GM21528 (cell line): ENCODE measurements at regions not wholly inside any gene's neighbourhood (a gene's known extent, or its start where the extent isn't known, plus 50 kb on each side); places are given as distances from the start of the nearest gene placed in this dataset.
"Not testable (repeated sequence)": the region's sequence is repeated elsewhere in the genome, so short reads cannot be mapped to it uniquely, and the experiment has no call there.

Experiments
- ATAC-seq: cut with Tn5 transposase; IDR thresholded peaks from one replicate; pipeline ENCODE4 v1.9.1; 2021; ENCODE audit warnings: mild to moderate bottlenecking, moderate library complexity; ENCODE audit not compliant: unreplicated experiment, low FRiP score

DNA sequence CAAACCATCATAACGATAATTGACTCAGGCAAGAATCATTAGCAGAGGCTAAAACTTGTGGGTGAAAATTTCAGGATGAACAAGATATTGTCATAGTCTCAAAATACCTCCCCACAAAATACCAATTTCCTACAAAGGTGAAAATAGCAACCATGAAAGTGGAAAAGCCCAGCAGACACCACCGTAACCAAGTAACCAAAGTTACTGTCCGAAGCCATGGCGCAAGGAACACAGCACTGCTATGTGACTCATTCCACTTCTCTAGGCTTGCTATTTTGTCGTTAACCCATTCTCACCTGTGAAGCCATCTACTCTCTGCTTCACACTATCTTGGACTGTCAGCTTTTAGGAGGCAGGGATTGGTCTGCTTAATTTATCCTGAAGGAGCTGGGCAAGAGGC lies 113.8 kb upstream of the CACUL1 start:
- ATAC-seq: no peak

DNA sequence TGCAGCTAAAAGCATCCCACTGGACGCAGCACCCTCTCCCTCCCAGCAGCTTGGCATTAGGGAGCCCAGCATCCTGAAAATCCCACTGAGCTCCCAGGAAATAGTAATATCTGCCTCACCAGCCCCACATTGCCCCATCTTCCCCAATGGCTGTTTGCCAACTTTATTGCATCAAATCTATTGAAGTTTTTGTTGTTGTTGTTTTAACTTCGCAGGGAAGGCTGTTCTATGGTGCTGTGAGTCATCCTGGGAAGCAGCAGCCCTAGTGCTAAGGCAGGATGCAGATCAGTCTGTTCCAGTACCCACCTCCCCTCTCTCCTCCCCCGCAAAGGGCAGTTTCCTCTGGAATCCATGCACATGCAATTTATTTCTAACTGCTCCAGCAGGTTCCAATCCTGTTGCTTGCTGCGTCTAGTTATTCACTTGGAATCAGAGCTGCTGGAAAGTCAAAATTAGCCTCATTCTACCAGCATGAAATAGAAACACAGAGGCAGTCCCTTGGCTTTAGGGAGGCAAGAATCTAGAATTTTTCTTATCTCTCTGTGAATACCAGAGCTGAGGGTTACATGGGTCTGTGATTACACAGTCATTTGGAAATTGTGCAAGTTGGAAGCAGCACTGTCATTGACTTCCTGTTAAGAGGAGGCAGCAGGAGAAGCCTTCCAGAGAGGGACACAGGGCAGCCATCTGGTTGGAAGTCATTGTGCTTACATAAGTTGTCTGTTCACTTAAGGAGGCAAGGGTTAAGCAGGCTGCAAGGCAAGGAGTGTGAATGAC lies 115.9 kb upstream of the CACUL1 start:
- no peak for ATAC-seq

DNA sequence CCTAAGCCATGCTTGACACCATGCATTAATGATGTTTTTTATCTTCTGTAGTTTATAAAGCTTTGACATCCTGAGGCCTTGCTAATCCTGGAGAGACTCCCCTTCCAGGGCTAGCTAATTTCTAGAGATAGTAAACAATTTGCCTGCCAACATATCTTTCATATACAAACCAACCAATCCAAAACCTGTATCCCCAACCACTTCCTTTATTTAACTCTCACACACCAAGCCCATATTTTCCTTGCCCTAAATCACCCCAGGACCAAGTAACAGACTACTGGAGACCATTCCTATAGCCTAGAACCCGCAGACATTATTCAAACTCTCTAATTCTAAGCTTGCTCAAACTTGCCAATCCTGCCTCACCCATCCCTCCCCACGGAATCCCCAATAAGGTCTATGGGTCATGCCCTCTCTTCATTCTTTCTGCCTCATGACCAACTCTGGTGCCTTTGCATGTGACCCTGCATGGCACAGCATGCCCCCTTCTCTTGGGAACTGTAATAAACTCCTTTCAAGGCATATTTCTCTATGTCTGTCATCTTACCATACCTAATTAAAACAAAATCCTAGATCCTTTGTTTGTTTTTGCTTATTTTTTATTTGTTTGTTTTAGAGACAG lies 116.6 kb upstream of the CACUL1 start:
- no peak for ATAC-seq

DNA sequence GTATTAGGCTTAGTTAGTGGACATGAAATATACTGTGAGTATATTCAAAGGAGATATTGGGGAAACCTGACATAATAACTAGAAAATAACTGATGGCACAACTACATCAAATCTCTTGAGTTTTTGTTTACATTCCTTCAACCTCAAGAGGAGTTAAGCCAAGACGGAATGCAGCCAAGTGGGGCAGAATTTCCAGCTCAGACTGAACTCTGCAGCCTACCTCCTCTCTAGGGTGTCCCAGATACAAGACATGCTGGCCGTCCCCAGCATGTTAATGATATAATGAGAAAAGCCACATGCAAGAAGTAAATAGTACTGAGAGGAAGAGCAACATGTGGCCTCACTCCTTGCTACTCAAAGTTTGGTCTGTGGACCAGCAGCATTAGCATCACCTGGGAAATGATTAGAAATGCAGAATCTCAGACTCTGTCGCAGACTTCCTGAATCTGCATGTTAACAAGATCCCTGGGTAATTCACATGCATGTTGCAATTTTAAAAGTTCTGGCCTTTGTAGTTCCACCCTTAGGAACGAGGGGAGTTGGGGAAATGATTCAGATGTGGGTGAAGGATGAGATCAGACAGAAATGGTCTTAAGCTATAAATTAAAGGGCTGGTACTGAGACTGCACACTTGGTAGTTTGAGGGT lies 118.4 kb upstream of the CACUL1 start:
- ATAC-seq: no peak

DNA sequence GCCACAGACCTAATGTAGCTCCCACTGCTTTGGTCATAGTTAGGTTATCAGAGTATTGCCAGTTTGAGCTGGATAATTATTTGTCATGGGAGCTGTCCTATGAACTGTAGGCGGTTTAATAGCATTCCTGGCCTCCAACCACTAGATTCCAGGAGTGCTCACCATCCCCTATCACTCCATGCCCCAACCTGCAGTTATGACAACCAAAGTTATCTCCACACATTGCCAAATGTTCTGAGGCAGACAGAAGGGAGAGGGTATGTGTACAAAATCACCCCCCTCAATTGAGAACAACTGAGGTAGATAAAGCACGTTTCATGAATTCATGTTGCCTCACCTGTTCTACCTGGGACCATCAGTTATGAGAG lies 119.0 kb upstream of the CACUL1 start:
- no peak for ATAC-seq

DNA sequence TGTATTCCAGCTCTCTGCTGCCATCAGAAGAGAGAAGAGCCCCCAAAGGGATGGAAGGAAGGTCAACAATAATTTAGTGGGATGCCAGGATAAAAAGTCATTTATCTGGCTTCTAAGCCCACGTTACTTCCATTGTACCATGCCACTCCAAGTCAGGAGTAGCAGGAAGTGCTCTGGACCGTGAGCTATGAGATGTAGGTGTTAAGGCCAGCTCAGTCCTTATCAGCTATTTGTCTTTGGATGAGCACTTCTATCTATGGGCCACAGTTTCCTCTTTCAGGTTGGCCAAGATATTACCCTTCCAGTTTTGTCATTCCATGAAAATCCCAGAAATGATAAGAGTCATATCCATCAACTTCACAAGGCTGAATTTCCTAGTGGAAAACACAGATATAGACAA lies 119.4 kb upstream of the CACUL1 start:
- no peak for ATAC-seq

DNA sequence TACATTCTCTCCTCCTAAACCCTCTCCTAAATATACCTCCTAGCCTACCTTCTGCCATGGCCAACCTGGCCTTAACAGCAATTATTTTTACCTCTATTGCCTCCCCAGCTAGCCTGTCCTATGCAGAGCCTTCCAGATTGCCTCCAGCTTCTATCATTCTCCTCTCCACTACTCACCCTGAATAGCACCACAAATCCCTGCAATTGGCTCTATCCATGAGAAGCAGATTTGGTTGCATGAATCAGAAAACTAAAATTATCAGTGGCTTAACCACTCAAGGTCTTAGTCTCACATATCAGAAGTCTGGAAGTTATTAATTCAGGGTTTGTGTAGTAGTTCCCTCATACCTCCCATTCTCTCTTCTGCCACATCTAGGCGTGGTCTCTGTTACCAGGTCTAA lies 120.3 kb upstream of the CACUL1 start:
- no peak for ATAC-seq

DNA sequence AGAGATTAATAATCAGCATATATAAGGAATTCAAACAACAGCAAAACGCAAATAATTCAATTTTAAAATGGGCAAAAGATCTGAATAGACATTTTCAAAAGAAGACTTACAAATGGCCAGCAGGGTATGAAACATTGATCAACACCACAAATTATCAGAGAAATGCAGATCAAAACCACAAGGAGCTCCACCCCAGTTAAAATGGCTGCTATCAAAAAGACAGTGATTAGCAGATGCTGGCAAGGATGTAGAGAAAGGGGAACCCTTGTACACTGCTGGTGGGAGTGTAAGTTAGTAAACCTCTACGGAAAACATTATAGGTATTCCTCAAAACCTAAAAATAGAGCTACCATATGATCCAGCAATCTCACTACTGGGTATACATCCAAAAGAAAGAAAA lies 128.0 kb upstream of the CACUL1 start:
- no peak for ATAC-seq

DNA sequence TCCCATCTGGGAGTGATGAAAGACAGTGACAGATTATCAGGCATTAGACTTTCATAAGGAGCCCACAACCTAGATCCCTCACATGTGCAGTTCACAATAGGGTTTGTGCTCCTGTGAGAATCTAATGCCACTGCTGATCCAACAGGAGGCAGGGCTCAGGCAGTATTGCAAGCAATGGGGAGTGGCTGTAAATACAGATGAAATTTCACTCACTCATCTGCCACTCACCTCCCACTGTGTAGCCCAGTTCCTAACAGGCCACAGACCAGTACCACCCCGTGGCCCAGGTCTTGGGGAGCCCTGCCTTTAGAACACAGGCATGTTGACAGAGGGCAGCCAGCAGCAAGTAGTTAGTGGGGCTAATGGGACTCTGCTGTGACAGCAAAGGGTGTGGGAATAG lies 137.3 kb upstream of the NANOS1 start:
- ATAC-seq: no peak

DNA sequence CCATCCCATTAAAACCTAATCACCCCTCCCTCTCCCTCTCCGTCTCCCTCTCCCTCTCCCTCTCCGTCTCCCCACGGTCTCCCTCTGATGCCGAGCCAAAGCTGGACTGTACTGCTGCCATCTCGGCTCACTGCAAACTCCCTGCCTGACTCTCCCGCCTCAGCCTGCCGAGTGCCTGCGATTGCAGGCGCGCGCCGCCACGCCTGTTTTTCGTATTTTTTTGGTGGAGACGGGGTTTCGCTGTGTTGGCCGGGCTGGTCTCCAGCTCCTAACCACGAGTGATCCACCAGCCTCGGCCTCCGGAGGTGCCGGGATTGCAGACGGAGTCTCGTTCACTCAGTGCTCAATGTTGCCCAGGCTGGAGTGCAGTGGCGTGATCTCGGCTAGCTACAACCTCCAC lies 134.6 kb upstream of the NANOS1 start:
- ATAC-seq: not testable (repeated sequence)

DNA sequence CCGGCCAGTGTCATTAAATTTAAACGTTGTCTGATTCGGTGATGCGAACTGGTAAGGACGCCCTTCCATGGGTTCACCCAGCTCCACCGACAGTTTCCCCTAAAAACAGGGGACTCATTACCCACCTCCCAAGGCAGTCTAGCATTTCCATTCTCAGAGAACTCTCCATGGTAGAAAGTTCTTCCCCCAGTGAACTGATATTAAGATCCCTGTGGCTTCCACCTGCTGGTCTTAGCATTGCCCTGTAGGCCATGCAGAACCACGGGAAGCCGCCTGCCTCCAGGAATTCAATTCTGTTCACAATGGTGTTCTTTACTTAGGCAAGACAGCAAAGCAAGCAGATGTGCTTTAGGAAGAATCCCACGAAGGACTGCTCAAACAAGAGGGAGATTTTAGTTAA lies 128.9 kb upstream of the NANOS1 start:
- no peak for ATAC-seq

DNA sequence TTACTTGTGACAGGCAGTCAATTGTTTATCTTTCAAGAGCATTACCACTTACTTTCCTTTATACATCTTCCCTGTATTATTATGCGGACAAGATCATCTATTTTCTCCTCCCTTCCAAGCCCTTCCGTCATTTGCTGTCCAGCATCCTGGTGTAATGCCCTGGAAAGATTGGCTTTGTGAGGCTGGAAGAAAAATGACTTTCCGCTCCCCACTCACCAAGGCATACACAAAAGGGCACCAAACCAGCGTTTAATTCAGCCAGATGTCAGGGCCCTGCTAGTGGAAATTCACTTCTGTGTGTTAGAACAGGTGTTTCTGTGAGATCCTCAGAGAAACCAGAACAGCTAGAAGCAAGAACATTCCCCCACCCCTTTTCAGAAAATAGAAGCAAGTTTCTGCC lies 128.1 kb upstream of the NANOS1 start:
- no peak for ATAC-seq

DNA sequence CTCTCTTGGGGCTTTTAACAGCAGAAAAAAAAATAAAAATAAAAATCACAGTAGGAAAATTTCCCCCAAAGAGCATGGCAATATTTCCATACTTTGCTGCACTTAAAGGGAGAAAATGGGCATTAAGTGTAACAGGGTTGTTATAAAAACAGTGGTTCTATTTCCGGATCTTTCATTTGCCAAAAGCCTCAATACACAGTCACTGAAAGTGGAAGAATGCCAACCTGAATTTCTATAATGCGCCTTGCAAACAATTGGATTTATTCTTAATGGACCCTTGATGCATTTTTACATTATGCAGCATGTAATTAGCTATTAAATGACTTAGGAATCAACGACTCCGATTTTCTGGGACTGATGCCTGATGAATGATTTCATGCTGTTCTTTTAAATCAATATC lies 127.6 kb upstream of the NANOS1 start:
- ATAC-seq: no peak

DNA sequence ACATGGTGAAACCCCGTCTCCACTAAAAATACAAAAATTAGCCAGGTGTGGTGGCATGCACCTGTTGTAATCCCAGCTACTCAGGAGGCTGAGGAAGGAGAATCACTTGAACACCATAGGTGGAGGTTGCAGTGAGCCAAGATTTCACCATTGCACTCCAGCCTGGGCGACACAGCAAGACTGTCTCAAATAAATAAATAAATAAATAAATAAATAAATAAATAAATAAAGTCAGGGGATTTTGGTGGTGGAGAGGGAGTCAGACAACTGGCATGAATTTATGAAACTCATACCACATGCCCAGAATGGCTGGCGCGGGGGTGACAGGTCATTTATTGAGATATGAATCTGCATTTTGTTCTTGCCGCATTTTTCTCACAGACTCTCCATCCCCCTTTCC lies 126.9 kb upstream of the NANOS1 start:
- not testable (repeated sequence) for ATAC-seq

DNA sequence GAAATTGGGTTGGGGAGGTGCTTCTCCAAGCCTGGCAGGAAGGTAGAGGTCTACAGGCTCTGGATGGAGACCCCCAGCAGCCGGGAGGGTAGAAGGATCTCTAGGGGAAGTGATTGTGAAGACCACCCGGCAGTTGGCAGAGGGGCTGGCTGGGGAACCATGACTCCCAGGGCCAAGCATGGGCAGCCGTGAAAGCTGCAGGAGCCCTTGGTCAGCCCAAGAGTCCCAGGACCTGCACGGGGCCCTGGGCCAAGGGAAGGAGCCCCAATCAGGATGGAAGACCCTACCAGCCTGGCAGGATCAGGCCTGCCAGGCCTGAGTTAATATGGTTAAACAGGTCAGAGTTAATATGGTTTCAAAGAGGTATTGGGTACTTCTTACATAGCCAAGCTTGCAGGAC lies 126.3 kb upstream of the NANOS1 start:
- ATAC-seq: no peak

DNA sequence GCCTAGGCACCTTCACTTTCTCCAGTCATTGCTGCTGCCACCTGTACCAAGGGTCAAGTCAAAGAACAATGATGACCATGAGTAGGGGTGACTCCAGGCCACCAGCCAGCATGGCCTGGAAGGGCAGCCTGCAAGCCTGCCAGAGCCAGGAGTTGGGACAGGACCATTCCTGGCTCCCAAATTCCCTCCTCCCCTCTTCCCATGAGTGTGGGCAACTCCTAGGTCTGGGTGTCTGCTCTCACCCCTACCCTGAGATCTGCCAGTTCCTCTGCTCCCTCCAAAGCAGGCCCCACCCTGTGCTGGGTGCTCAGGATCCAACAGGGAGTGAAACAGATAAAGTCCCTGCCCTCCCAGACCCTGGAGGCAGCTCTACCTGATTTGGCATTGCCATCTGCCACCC lies 125.8 kb upstream of the NANOS1 start:
- ATAC-seq: no peak

DNA sequence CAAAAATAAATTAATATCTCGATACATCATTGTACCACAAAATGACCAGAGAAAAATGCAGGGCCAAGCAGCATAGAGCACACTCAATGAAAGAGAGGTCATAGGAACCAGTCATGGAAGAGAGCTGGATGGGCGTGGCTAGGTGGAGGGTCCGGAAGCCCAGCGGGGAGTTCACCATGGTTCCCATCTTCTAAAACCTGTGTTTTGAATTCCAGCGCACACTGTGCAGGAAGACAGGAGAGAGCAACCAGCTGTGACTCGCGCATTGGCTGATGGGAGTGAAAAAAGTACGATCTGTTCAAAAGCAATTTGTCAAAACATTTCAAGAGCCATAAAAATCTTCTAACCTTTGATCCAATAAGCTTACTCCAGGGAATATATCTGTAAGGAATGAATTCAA lies 125.2 kb upstream of the NANOS1 start:
- ATAC-seq: no peak

DNA sequence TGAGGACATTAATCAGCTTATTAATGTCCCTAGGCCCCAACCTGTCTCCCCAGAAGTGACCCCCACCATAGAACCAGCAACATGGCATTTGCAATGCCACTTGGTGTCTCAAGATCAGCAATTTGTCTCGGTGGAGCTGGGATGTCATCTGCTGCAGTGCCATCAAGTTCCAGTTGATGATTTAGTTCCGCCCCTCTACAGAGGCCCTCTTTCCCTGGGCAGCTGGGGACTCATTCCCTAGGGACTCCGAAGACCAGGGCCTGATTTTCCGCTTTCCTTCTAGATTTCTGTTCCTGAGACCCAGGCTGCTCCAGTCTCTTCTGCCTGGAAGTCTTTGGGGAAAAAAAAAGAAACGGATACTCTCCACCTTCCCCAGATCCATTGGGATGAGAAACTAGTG lies 122.5 kb upstream of the NANOS1 start:
- no peak for ATAC-seq

DNA sequence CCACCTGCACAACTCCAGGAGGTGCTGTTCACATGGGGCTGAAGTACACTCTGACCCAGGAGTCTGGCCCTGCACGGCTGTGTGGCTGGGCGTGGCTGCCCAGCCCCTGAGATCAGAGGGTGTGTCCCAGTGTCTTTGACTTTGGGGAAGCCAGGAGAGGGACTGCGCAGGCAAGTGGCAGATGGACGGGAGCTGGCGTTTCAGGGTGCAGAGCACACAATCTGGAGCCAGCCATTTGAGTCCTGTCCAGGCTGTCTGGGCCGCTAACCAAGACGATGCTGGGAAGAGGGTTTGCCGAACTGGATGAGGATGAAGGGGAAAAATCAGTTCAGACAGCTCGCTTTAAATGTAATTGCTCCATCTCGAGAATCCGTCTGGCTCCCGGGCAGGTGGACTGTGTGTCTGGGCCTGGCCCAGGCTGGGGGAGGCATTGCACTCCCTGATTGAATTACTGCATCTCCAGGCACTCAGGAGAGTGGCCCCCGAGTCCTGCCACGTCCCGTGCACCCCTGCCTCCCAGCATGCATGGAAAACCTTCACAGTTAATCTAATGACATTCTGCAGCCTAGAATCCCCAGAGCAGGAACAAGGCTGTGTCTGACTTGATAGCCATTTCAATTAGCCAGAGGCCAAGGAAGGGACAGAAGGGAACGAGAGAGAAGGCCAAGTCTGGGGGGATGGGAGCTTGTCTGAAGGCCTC lies 120.8 kb upstream of the NANOS1 start:
- no peak for ATAC-seq

DNA sequence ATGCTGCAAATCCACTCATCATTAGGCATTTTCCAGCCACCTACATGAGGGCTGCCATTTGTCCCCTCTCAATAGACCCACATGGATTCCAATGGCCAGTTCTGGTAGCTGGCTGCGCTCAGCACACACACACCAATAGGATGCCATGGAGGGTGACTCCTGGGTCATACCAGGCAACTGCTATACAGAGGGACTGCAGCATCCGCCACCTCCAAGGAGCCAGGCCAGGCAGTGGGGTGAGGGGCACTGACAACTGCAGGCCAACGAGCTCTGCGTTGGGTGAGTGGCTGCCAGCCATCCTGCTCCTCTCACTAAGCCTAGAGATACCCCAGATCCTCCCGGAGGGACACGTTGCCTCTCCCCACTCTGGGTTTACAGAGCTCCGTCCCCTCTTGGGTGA lies 118.8 kb upstream of the NANOS1 start:
- no peak for ATAC-seq

DNA sequence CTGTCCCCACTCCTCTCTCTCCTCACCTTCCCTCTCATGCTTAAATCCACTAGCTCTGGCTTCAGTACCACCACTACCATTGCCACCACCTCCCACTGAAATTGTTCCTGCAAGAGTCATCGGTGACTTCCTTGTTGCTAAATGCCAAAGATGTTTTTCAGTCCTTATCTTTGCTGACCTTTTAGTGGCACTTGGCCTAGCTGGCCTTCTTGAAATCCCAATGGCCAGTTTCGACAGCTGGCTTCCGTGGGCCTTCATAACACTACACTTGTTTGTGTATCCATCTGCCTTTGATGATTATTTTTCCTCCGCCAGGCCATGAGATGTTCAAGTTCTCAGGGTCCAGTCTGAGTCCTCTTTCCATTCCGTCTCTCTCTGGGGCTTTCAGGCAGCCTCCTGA lies 118.2 kb upstream of the NANOS1 start:
- ATAC-seq: no peak
